HG02852 (cell line): ENCODE measurements at regions not wholly inside any gene's neighbourhood (a gene's known extent, or its start where the extent isn't known, plus 50 kb on each side); places are given as distances from the start of the nearest gene placed in this dataset.
A peak's percentile ranks its signal among the peaks of the same experiment; 100 is the strongest.
"Not testable (repeated sequence)": the region's sequence is repeated elsewhere in the genome, so short reads cannot be mapped to it uniquely, and the experiment has no call there.

Experiments used
- ATAC-seq: cut with Tn5 transposase; IDR thresholded peaks from one replicate; pipeline ENCODE4 v1.9.1; 2021; ENCODE audit warnings: mild to moderate bottlenecking, moderate library complexity; ENCODE audit not compliant: unreplicated experiment

GRCh38 chr1:121048769-121049443 is 135.2 kb downstream of the FAM72B start:
- ATAC-seq: not testable (repeated sequence)

- ATAC-seq: not testable (repeated sequence)
Observed at GRCh38 chr1:121050097-121050496, 134.0 kb downstream of the FAM72B start.

GRCh38 chr1:121051161-121051790 is 132.9 kb downstream of the FAM72B start:
- not testable (repeated sequence) for ATAC-seq

- ATAC-seq: not testable (repeated sequence)
Observed at GRCh38 chr1:121052081-121052660, 132.0 kb downstream of the FAM72B start.

GRCh38 chr1:121054928-121055327 is 129.2 kb downstream of the FAM72B start:
- ATAC-seq: not testable (repeated sequence)

GRCh38 chr1:121066925-121067324 is 117.2 kb downstream of the FAM72B start:
- not testable (repeated sequence) for ATAC-seq

GRCh38 chr1:121068738-121069499 is 115.2 kb downstream of the FAM72B start:
- ATAC-seq: not testable (repeated sequence)

- not testable (repeated sequence) for ATAC-seq
Observed at GRCh38 chr1:121073852-121074251, 110.3 kb downstream of the FAM72B start.

GRCh38 chr1:121075254-121075805 is 108.8 kb downstream of the FAM72B start:
- not testable (repeated sequence) for ATAC-seq

GRCh38 chr1:121076674-121077073 is 107.5 kb downstream of the FAM72B start:
- peak; percentile 98 for ATAC-seq

GRCh38 chr1:121079655-121080054 is 104.5 kb downstream of the FAM72B start:
- ATAC-seq: not testable (repeated sequence)

GRCh38 chr1:121080197-121080903 is 103.8 kb downstream of the FAM72B start:
- ATAC-seq: not testable (repeated sequence)

GRCh38 chr1:121080904-121081264 is 103.3 kb downstream of the FAM72B start:
- not testable (repeated sequence) for ATAC-seq

GRCh38 chr1:121081625-121082199 is 102.4 kb downstream of the FAM72B start:
- ATAC-seq: not testable (repeated sequence)

- not testable (repeated sequence) for ATAC-seq
Observed at GRCh38 chr1:121082995-121083394, 101.1 kb downstream of the FAM72B start.

GRCh38 chr1:121086249-121086648 is 97.9 kb downstream of the FAM72B start:
- not testable (repeated sequence) for ATAC-seq

- ATAC-seq: not testable (repeated sequence)
Observed at GRCh38 chr1:121087221-121087620, 96.9 kb downstream of the FAM72B start.

- not testable (repeated sequence) for ATAC-seq
Observed at GRCh38 chr1:121088568-121088967, 95.6 kb downstream of the FAM72B start.

- ATAC-seq: not testable (repeated sequence)
Observed at GRCh38 chr1:121092329-121092968, 91.7 kb downstream of the FAM72B start.
